ENCODE measurements at regions not wholly inside any gene's neighbourhood (a gene's known extent, or its start where the extent isn't known, plus 50 kb on each side); places are given as distances from the start of the nearest gene placed in this dataset.

GRCh38 chr2:13091861-13092378, 375.2 kb downstream of the TRIB2 start:
- TF ChIP-seq POLR2A (IDR thresholded peaks at IDR 0.05): no peak
- TF ChIP-seq, protein P1, sequence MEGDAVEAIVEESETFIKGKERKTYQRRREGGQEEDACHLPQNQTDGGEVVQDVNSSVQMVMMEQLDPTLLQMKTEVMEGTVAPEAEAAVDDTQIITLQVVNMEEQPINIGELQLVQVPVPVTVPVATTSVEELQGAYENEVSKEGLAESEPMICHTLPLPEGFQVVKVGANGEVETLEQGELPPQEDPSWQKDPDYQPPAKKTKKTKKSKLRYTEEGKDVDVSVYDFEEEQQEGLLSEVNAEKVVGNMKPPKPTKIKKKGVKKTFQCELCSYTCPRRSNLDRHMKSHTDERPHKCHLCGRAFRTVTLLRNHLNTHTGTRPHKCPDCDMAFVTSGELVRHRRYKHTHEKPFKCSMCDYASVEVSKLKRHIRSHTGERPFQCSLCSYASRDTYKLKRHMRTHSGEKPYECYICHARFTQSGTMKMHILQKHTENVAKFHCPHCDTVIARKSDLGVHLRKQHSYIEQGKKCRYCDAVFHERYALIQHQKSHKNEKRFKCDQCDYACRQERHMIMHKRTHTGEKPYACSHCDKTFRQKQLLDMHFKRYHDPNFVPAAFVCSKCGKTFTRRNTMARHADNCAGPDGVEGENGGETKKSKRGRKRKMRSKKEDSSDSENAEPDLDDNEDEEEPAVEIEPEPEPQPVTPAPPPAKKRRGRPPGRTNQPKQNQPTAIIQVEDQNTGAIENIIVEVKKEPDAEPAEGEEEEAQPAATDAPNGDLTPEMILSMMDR (IDR thresholded peaks at IDR 0.05): no peak

Measured in Peyer's patch (tissue), 4 donors.